GM19455 (cell line): ENCODE measurements at regions not wholly inside any gene's neighbourhood (a gene's known extent, or its start where the extent isn't known, plus 50 kb on each side); places are given as distances from the start of the nearest gene placed in this dataset.
"Not testable (repeated sequence)": the region's sequence is repeated elsewhere in the genome, so short reads cannot be mapped to it uniquely, and the experiment has no call there.

Experiments used
- ATAC-seq: cut with Tn5 transposase; IDR thresholded peaks from one replicate; pipeline ENCODE4 v1.9.1; 2021; ENCODE audit not compliant: unreplicated experiment

GRCh38 chr14:53368711-53369201 lies 215.6 kb upstream of the DDHD1 start:
- no peak for ATAC-seq

- ATAC-seq: no peak
Measured at GRCh38 chr14:53368066-53368465, 214.9 kb upstream of the DDHD1 start.

GRCh38 chr14:53367644-53368026 lies 214.5 kb upstream of the DDHD1 start:
- no peak for ATAC-seq

GRCh38 chr14:53365486-53366130 lies 212.5 kb upstream of the DDHD1 start:
- ATAC-seq: no peak

DNA sequence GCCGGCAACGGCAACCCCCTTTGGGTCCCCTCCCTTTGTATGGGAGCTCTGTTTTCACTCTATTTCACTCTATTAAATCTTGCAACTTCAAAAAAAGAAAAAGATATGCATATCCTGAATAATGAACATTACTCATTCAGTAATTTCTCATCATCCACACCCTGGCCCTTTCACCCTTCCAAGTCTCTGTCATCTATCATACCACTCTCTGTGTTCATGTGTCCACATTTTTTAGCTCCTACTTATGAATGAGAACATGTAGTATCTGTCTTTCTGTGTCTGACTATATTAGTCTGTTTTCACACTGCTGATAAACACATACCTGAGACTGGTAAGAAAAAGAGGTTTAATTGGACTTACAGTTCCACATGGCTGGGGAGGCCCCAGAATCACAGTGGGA lies 209.8 kb upstream of the DDHD1 start:
- ATAC-seq: not testable (repeated sequence)

- no peak for ATAC-seq
Measured at GRCh38 chr14:53360829-53361228, 207.7 kb upstream of the DDHD1 start.

GRCh38 chr14:53358166-53358565 lies 205.0 kb upstream of the DDHD1 start:
- no peak for ATAC-seq

DNA sequence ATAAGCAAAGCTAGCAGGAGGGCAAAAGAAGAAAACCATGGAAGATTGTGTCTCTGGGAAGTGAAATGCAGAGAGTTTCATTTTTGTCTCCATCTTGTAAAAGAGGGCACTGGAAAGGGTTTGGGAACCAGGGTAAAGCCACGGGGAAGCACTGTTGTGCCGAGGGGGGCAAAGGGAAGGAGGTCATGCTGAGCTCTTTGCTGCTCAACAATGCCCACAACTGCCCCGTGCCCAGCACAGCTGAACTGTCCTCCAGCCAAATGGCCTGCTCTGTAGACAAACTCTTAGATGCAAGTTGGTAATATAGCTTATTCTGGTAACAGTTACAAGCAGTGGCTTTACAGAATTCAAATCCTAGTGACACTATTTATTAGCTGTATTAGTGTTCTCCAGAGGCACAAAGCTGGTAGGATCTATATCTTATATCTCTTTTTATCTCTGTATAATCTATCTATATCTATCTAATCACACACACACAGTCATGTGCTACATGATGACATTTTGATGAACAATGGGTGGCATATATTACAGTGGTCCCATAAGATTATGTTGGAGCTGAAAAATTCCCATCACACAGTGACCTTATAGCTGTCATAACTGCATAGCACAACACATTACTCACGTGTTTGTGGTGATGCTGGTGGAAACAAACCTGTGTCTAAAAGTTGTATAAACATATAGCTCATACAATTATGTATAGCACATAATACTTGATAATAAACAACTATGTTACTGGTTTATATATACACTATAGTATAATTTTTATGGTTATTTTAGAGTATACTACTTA lies 203.4 kb upstream of the DDHD1 start:
- ATAC-seq: no peak

GRCh38 chr14:53355581-53356112 lies 202.5 kb upstream of the DDHD1 start:
- ATAC-seq: no peak

DNA sequence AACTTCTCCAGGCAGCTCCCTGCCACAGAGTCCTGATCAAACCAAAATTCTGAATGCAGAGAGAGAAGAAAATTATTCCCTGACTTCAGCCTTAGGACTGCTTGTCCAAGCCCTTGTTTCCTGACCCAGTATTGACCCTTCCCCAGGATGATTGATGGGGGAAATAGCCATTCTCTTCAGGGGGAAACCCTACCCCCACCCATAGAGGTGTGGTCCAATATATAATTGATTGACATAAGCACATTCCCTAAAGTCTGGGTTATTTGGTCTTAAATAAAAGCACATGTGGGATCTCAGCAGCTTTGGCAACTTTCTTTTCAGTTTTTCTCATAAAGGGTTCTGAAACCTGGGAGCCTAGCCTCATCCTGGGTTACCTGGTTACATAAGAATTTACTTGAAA lies 201.2 kb upstream of the DDHD1 start:
- no peak for ATAC-seq

- ATAC-seq: no peak
Measured at GRCh38 chr14:53350866-53351265, 197.7 kb upstream of the DDHD1 start.

DNA sequence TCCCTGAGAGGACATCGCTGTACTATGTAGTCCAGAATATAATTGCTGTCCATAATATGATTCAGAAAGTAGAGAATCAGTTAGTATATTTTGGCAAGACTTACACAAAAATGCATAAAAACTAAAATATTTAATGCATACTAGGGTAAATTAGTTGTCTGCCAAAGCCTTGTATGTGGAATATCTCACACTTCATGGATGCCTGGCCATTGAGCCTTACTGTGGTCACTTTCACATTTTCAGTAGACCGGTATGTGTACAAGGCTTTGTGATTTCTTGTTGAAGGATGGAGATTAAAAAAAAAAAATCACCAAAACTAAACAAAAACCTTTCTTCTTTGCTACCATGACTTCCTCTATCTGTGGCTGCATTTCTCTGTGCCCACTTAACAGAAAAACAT lies 197.3 kb upstream of the DDHD1 start:
- no peak for ATAC-seq

DNA sequence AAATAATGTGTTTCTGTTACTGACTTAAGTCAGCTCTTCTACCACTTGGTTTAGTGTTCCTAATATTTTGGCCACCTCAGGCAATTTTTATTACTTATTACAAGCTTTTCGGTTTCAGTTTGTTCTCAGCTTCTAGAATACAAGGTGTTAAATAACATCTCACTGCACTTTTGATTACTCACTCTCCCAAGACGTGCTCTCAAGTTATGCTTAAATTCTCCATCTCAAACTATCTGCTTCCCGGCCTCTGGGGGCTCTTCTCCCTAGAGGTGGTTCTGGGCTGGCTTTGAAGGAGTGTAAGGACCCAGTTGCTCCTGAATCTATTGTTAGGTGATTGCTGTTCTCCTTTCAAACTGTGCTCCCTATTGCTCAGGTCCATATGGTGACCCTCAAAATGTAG lies 193.9 kb upstream of the DDHD1 start:
- ATAC-seq: no peak

- ATAC-seq: no peak
Measured at GRCh38 chr14:53341324-53341723, 188.2 kb upstream of the DDHD1 start.

DNA sequence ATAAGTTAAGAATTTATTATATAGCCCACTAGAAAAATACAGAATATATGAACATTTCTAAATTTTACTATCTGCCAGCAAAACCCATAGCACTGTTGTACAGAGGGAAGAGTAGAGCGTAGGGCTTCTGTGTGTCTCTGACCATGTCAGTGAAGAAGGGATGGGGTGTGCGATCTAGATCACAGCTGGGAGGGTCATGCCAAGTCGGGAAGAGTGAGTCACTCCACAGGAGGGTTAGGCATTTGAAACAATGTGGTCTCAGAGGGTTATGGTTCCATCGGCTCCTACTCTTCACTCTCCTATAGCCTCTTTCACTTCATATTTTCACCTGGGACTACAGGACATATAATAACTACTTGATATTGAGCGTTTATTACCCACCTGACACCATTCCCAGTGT lies 185.1 kb upstream of the DDHD1 start:
- no peak for ATAC-seq

- no peak for ATAC-seq
Measured at GRCh38 chr14:53336729-53337128, 183.6 kb upstream of the DDHD1 start.

- no peak for ATAC-seq
Measured at GRCh38 chr14:53333809-53334208, 180.7 kb upstream of the DDHD1 start.

DNA sequence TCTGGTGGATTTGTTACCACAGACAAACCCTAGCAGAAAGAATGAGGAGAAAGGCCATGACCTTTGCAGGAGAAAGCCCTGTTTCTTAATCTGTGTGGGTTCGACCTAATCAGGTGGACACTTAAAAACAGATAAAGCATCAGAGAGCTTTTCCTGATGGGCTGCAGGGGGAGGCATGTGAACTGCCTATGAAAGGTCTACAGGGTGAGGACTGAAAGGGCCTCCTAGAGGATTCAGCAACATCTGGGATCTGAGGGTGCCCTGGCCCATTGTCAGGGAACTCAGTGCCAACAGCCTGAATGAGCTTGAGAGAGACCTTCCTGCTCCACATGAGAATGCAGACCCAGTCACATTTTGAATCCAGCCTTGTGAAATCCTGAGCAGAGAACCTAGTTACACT lies 178.8 kb upstream of the DDHD1 start:
- ATAC-seq: no peak

DNA sequence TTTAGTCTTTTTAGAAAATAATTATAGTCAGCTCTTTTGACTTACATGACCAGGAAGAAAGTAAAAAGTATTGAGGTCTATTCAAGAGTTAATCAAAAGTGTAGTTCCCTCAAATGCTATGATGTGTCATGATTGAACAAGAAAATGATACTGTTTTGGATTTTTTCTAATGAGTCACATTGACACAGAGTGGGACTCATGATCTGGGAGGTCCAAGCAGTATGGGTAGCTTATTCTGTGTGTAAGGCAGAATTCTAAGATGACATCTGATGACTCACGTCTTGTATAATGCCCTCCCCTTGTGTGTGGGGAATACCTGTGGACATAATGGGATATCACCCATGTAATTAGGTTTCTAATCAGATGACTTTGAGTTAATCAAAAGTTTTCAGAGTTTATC lies 178.1 kb upstream of the DDHD1 start:
- no peak for ATAC-seq

- no peak for ATAC-seq
Measured at GRCh38 chr14:53330441-53330840, 177.3 kb upstream of the DDHD1 start.

DNA sequence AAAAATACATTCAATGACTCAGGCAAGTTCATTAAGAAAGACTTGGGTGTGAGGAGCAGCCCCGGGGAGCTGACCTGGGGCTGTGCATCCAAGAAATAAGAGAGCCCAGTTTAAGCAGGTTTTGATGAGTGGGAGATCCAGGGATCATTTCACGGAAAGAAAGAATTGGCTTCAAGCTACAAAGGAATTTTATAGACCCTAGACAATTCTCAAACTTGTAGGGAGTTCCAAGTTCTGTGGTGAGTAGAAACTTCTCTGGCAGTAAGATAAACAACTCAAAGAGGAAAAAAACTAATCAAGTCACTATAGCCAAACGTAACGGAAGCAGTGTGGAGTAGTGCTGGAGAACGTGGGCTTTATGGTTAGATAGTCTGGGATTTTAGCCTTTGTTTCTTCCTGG lies 175.7 kb upstream of the DDHD1 start:
- ATAC-seq: no peak

DNA sequence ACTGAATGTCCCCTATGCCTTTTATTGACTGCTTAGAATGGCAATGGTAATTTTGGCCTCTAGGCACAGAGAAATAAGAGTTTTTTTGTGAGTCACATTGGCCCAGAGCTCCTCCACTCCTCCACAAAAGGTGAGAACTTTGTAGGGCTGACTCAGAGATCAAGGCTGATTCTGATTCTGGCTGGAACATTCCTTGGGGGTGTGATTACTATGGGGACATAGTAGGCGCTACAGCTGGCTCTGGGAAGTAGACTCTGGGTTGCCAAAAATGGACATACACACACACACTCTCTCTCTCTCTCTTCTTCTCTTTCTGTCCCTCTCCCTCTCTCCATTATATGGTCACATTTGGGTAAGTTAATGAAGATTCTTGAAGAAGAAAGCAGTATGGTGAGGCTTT lies 174.6 kb upstream of the DDHD1 start:
- ATAC-seq: no peak
